Right renal pelvis (tissue), 4 donors: ENCODE measurements at regions not wholly inside any gene's neighbourhood (a gene's known extent, or its start where the extent isn't known, plus 50 kb on each side); places are given as distances from the start of the nearest gene placed in this dataset.
"Not testable (repeated sequence)": the region's sequence is repeated elsewhere in the genome, so short reads cannot be mapped to it uniquely, and the experiment has no call there.

Experiments used
- DNase-seq, 4 donors: peaks; one replicate each; pipeline ENCODE4 v3.0.0-alpha.2; 2013; ENCODE audit warnings: low read depth in 4 of 4, low spot score in 3 of 4, missing footprints in 1 of 4

GRCh38 chr6:157727629-157728182 is 95.3 kb upstream of the SNX9 start:
- no peak for DNase-seq

- DNase-seq, result no peak
These were observed 94.7 kb upstream of the SNX9 start for GRCh38 chr6:157728183-157728881.

GRCh38 chr6:157731221-157731620 is 91.8 kb upstream of the SNX9 start:
- no peak for DNase-seq

GRCh38 chr6:157732007-157732406 is 91.0 kb upstream of the SNX9 start:
- DNase-seq, result no peak

GRCh38 chr6:157732416-157733161 is 90.5 kb upstream of the SNX9 start:
- no peak for DNase-seq

- DNase-seq, result not testable (repeated sequence)
These were observed 86.5 kb upstream of the SNX9 start for GRCh38 chr6:157736555-157736954.

- DNase-seq, result no peak
These were observed 81.6 kb upstream of the SNX9 start for GRCh38 chr6:157741321-157741947.

- DNase-seq, result no peak
These were observed 81.0 kb upstream of the SNX9 start for GRCh38 chr6:157741948-157742556.

GRCh38 chr6:157744102-157744601 is 78.9 kb upstream of the SNX9 start:
- DNase-seq, result no peak

GRCh38 chr6:157746897-157747296 is 76.1 kb upstream of the SNX9 start:
- no peak for DNase-seq

- DNase-seq, result no peak
These were observed 75.7 kb upstream of the SNX9 start for GRCh38 chr6:157747370-157747769.

- no peak for DNase-seq
These were observed 74.0 kb upstream of the SNX9 start for GRCh38 chr6:157748839-157749571.

- not testable (repeated sequence) for DNase-seq
These were observed 72.1 kb upstream of the SNX9 start for GRCh38 chr6:157750973-157751372.

GRCh38 chr6:157751547-157752200 is 71.4 kb upstream of the SNX9 start:
- DNase-seq, result no peak

GRCh38 chr6:157752879-157753278 is 70.2 kb upstream of the SNX9 start:
- not testable (repeated sequence) for DNase-seq

- no peak for DNase-seq
These were observed 69.8 kb upstream of the SNX9 start for GRCh38 chr6:157753291-157753690.

GRCh38 chr6:157753801-157754200 is 69.2 kb upstream of the SNX9 start:
- DNase-seq, result not testable (repeated sequence)

GRCh38 chr6:157754351-157754750 is 68.7 kb upstream of the SNX9 start:
- DNase-seq, result no peak

- DNase-seq, result no peak
These were observed 67.9 kb upstream of the SNX9 start for GRCh38 chr6:157755032-157755745.
